Gastroesophageal sphincter (tissue), 3 donors: ENCODE measurements at regions not wholly inside any gene's neighbourhood (a gene's known extent, or its start where the extent isn't known, plus 50 kb on each side); places are given as distances from the start of the nearest gene placed in this dataset.

Source experiments
- EP300 ChIP-seq: sonication (generic); formaldehyde crosslinking; IDR thresholded peaks from one replicate; pipeline ENCODE4 v1.6.1; 2017; ENCODE audit warnings: antibody characterized with exemption, mild to moderate bottlenecking
- POLR2A ChIP-seq, 2 donors: fragments of 450-650 bp; IDR thresholded peaks; one replicate each; pipeline ENCODE4 v1.6.1; 2017; ENCODE audit warnings: antibody characterized with exemption in 2 of 2, mild to moderate bottlenecking in 2 of 2, moderate library complexity in 1 of 2
- TF ChIP-seq, protein P1 (sequence below), 4 experiments: fragments of 200-600 bp in 2 of 4; fragments of 450-650 bp in 2 of 4; sonication (generic) in 1 of 4; IDR thresholded peaks; one replicate each; pipeline ENCODE4 v1.5.1; 2017 to 2019; ENCODE audit warnings: antibody characterized with exemption in 4 of 4, mild to moderate bottlenecking in 2 of 4, moderate library complexity in 2 of 4

GRCh38 chr1:168823988-168824387 lies 95.0 kb upstream of the DPT start:
- TF ChIP-seq, protein P1, sequence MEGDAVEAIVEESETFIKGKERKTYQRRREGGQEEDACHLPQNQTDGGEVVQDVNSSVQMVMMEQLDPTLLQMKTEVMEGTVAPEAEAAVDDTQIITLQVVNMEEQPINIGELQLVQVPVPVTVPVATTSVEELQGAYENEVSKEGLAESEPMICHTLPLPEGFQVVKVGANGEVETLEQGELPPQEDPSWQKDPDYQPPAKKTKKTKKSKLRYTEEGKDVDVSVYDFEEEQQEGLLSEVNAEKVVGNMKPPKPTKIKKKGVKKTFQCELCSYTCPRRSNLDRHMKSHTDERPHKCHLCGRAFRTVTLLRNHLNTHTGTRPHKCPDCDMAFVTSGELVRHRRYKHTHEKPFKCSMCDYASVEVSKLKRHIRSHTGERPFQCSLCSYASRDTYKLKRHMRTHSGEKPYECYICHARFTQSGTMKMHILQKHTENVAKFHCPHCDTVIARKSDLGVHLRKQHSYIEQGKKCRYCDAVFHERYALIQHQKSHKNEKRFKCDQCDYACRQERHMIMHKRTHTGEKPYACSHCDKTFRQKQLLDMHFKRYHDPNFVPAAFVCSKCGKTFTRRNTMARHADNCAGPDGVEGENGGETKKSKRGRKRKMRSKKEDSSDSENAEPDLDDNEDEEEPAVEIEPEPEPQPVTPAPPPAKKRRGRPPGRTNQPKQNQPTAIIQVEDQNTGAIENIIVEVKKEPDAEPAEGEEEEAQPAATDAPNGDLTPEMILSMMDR (IDR thresholded peaks at IDR 0.05), result no peak
- no peak for TF ChIP-seq POLR2A (IDR thresholded peaks at IDR 0.05)
- TF ChIP-seq EP300, result no peak
